ENCODE measurements at regions not wholly inside any gene's neighbourhood (a gene's known extent, or its start where the extent isn't known, plus 50 kb on each side); places are given as distances from the start of the nearest gene placed in this dataset.
A peak's percentile ranks its signal among the peaks of the same experiment; 100 is the strongest.

GRCh38 chr12:89880690-89881350 is 172.2 kb upstream of the ATP2B1 start (continued):
- TF ChIP-seq RCOR1 (conservative IDR thresholded peaks at IDR 0.05; ENCODE audit: low read depth, low read length): peak; percentile 86; the same call in 1 of the 2 replicates
- TF ChIP-seq HDAC2 (IDR thresholded peaks at IDR 0.05): no peak
- TF ChIP-seq TCF12 (IDR thresholded peaks at IDR 0.05; ENCODE audit: low read depth, low read length): no peak
- no peak for TF ChIP-seq RBBP5 (conservative IDR thresholded peaks at IDR 0.05)
- TF ChIP-seq NFIC (IDR thresholded peaks at IDR 0.05; ENCODE audit: low read depth, low read length): peak; percentile 88
- TF ChIP-seq IKZF1 (conservative IDR thresholded peaks at IDR 0.05): peak; percentile 74
- no peak for TF ChIP-seq PAX8 (IDR thresholded peaks at IDR 0.05)
- TF ChIP-seq IRF5 (IDR thresholded peaks at IDR 0.05; ENCODE audit: borderline replicate concordance): no peak
- TF ChIP-seq ZBTB4 (CRISPR knock-in tag; IDR thresholded peaks at IDR 0.05): no peak
- TF ChIP-seq GATAD2B (conservative IDR thresholded peaks at IDR 0.05; ENCODE audit: low read depth): 0 out of 2 replicates have a peak, but pooled peaks have one; percentile 70
- TF ChIP-seq MTA3 (IDR thresholded peaks at IDR 0.05; ENCODE audit: borderline replicate concordance, low read length): peak; percentile 51; the same call in 1 of the 2 replicates
- TF ChIP-seq NFXL1 (IDR thresholded peaks at IDR 0.05; ENCODE audit: borderline replicate concordance): no peak
- no peak for TF ChIP-seq ZNF274 (IDR thresholded peaks at IDR 0.05; ENCODE audit: insufficient read depth, insufficient read length)
- no peak for TF ChIP-seq ZBTB33 (IDR thresholded peaks at IDR 0.05)
- peak; percentile 81; the same call in 1 of the 2 replicates for TF ChIP-seq TAF1 (IDR thresholded peaks at IDR 0.05; ENCODE audit: borderline replicate concordance, low read depth, low read length)
- TF ChIP-seq ZNF384 (IDR thresholded peaks at IDR 0.05; ENCODE audit: borderline replicate concordance, low read depth, low read length): no peak
- peak; percentile 89 for TF ChIP-seq SKIL (IDR thresholded peaks at IDR 0.05; ENCODE audit: low read depth, poor library complexity, severe bottlenecking)
- TF ChIP-seq POU2F2 (IDR thresholded peaks at IDR 0.05; ENCODE audit: borderline replicate concordance, low read depth, low read length): peak; percentile 90; the same call in 2 of the 3 replicates
- TF ChIP-seq PML (IDR thresholded peaks at IDR 0.05; ENCODE audit: low read length): no peak
- TF ChIP-seq ETV6 (conservative IDR thresholded peaks at IDR 0.05 in 1 of 2, IDR thresholded peaks at IDR 0.05 in 1 of 2; ENCODE audit: borderline replicate concordance in 1 of 2, low read depth in 1 of 2): peak in 1 of 2 experiments; percentile 72; a peak in 1 of 4 replicates
- TF ChIP-seq SPI1 (IDR thresholded peaks at IDR 0.05; ENCODE audit: borderline replicate concordance, insufficient read depth, low read depth, low read length): peak; percentile 49; the same call in 1 of the 2 replicates

Measured in GM12878 (cell line).